ENCODE measurements at regions not wholly inside any gene's neighbourhood (a gene's known extent, or its start where the extent isn't known, plus 50 kb on each side); places are given as distances from the start of the nearest gene placed in this dataset.
"Not testable (repeated sequence)": the region's sequence is repeated elsewhere in the genome, so short reads cannot be mapped to it uniquely, and the experiment has no call there.

GRCh38 chr15:35698331-35698730, 152.4 kb upstream of the DPH6 start:
- Histone ChIP-seq H3K27ac (peak overlapping the region in 2 of 4 donors; percentile 61 to 77), H3K4me1 (peaks cover 0 to 25% (median 3%) of the 10 kb centered on the region in 4 donors)

GRCh38 chr15:35698966-35699575, 153.1 kb upstream of the DPH6 start:
- H3K4me1 ChIP-seq: peaks cover 0 to 18% (median 3%) of the 10 kb centered on the region in 4 donors
- no peak overlapping the region for H3K27ac ChIP-seq
- H3K27me3 ChIP-seq: no peaks in the 10 kb centered on the region
- no peak overlapping the region for H3K4me3 ChIP-seq
- DNase-seq (ENCODE audit: low spot score in 2 of 2): no peak
- no peaks in the 10 kb centered on the region for H3K9me3 ChIP-seq
- H3K36me3 ChIP-seq: no peaks in the 10 kb centered on the region
- TF ChIP-seq EP300 (IDR thresholded peaks at IDR 0.05): no peak
- TF ChIP-seq POLR2A (IDR thresholded peaks at IDR 0.05): no peak
- TF ChIP-seq CTCF (IDR thresholded peaks at IDR 0.05): no peak
- WGBS, 2 donors: 72 to 76% methylated on average over 2 of the region's 2 CpGs

More at GRCh38 chr15:35698331-35698730, 152.4 kb upstream of the DPH6 start:
- no peak for DNase-seq (ENCODE audit: low spot score in 2 of 2)
- Histone ChIP-seq H3K4me3 (no peak overlapping the region), H3K27me3 (no peaks in the 10 kb centered on the region), H3K9me3 (no peaks in the 10 kb centered on the region), H3K36me3 (no peaks in the 10 kb centered on the region)
- TF ChIP-seq POLR2A (IDR thresholded peaks at IDR 0.05) (no peak), CTCF (IDR thresholded peaks at IDR 0.05) (no peak), EP300 (IDR thresholded peaks at IDR 0.05) (no peak)
- 54 to 68% methylated on average over 4 of the region's 4 CpGs for WGBS, 2 donors

GRCh38 chr15:35700091-35700593, 154.2 kb upstream of the DPH6 start:
- H3K27me3 ChIP-seq; H3K27ac ChIP-seq; H3K4me3 ChIP-seq; DNase-seq (ENCODE audit: low spot score in 2 of 2); H3K36me3 ChIP-seq; H3K9me3 ChIP-seq: not testable (repeated sequence)
- WGBS, 2 donors: 77 to 91% methylated on average over 5 of the region's 5 CpGs
- H3K4me1 ChIP-seq: peaks cover 0 to 17% (median 3%) of the 10 kb centered on the region in 4 donors

- H3K27me3 ChIP-seq: no peaks in the 10 kb centered on the region
- DNase-seq (ENCODE audit: low spot score in 2 of 2): no peak
- no peaks in the 10 kb centered on the region for H3K9me3 ChIP-seq
- H3K4me1 ChIP-seq: peaks cover 0 to 30% (median 5%) of the 10 kb centered on the region in 4 donors
- TF ChIP-seq EP300 (IDR thresholded peaks at IDR 0.05) (no peak), CTCF (IDR thresholded peaks at IDR 0.05) (no peak), POLR2A (IDR thresholded peaks at IDR 0.05) (no peak)
- no peaks in the 10 kb centered on the region for H3K36me3 ChIP-seq
- WGBS, 2 donors: 73 to 84% methylated on average over 4 of the region's 4 CpGs
- no peak overlapping the region for H3K4me3 ChIP-seq
- H3K27ac ChIP-seq: no peak overlapping the region
Measured at GRCh38 chr15:35701402-35702046, 155.6 kb upstream of the DPH6 start.

GRCh38 chr15:35702946-35703495, 157.1 kb upstream of the DPH6 start:
- TF ChIP-seq CTCF (IDR thresholded peaks at IDR 0.05) (no peak), EP300 (IDR thresholded peaks at IDR 0.05) (no peak), POLR2A (IDR thresholded peaks at IDR 0.05) (no peak)
- Histone ChIP-seq H3K4me1 (peaks cover 0 to 24% (median 5%) of the 10 kb centered on the region in 4 donors), H3K9me3 (no peaks in the 10 kb centered on the region), H3K27ac (no peak overlapping the region), H3K4me3 (no peak overlapping the region), H3K36me3 (no peaks in the 10 kb centered on the region), H3K27me3 (no peaks in the 10 kb centered on the region)
- WGBS, 2 donors: 51 to 61% methylated on average over 3 of the region's 3 CpGs
- DNase-seq (ENCODE audit: low spot score in 2 of 2): no peak

Measured in tibial nerve (tissue), 4 donors.